Embryonic facial prominence (tissue), 1 donor: ENCODE measurements at regions not wholly inside any gene's neighbourhood (a gene's known extent, or its start where the extent isn't known, plus 50 kb on each side); places are given as distances from the start of the nearest gene placed in this dataset.

ENCODE experiments used
- DNase-seq: peaks from one replicate; pipeline ENCODE4 v3.0.0-alpha.2; 2016; ENCODE audit errors: extremely low spot score

DNA sequence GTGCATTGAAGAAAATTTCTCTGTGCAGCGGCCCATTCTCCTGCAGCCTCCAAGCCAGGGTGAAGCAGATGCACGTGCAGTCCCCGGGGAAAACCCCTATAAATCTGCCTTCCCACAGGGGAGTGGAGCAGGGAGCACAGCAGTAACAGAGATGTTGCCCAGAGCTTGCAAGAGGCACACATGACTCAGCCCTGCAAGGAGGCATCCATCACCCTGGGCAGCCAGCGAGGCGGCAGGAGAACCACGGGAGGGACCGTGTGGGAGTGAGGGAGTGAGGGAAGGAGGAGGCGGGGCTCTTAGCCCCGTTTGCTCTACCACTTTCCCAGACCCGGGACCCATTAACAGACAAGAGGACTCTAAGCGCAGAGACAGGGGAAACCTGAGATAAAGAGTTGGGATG, 96.2 kb upstream of the ARAP3 start:
- no peak for DNase-seq

DNA sequence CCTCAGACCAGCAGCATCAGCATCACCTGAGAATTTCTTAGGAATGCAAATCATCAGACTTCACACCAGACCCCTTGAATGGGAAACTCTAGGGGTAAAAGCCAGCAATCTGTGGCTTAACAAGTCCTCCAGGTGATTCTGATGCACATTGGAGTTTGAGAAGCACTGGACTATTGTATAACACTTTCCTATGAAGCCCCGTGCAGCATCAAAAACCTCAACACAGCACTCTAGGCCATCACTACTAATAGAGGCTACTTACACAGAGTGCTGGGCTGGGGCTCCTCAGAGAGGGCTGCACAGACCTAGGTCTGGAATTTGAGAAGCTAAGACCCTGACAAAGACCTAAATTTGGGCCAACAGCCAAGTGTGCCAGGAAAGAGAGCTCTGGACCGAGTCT, 95.7 kb upstream of the ARAP3 start:
- DNase-seq = no peak

DNA sequence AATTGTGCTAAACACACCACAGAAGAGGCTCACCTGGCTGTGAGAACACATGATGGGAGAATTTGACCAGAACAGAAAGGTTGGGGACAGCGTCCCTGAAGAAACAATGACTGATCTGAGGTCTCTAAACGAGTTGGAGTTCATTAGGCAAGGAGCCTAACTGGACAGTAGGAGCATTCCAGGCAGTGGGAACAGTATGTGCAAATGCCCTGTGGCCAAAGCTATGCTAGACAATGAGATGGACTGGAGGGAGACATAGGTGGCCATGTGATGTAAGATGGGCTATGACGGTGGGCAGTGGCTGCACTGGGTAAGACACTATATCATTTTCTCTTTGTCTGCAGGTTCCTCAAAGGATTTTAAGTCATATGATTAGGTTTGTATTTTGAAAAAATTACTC, 95.1 kb upstream of the ARAP3 start:
- no peak for DNase-seq

DNA sequence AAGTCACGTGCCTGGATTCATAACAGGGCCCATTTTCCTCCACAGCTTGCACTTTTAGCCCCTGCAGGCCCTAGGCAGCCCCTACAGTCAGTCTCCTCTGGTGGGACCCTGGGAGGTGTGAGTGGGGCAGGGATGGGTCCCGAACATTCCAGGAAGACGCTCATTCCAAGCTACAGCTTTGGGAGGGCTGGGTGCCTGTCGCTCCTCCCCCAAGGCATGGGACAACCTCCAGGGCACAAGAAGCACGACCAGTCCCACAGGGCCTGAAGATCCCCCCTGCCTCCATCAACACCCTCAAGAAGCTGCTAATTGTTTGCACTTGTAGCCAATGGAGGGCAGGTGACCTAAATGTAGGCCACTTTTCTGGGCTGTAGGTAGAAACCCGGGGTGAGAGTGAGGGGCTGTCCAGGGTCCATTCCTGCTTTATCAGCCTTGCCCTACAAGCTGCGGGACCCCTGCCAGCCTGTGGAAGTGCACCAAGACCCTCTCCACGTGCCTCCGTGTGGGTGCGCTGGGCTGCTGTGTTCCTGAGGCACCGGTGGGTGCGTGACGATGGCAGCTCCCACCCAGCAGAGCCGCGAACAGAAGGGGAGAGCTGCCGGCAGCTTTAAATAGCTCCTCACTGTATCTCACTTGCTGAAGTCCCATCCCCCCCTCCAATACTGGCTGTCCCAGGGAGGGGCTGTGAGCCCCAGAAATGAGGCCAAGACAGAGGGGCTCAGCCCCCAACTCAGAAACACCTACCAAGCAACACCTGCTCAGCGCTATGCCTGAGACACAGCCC, 91.9 kb upstream of the ARAP3 start:
- no peak for DNase-seq

DNA sequence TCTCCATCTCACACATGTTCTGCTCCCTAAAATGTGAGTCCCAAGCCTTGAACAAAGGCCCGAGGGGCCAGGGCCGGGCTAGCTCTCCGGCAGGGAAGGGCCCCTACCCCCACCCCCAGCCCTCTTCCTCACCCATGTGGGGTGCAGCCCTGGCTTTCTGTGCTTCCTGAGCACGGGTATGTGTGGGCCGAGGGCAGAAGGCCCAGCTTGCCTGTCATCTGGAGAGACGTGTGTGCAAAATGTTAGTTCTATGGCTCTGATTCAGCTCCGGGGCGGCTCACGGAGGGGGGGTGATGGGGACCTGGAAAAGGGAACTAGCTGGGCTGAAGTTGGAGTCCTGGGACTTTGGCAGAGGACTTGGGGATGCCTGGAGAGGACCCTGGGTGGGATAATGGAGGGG, 90.3 kb upstream of the ARAP3 start:
- no peak for DNase-seq

DNA sequence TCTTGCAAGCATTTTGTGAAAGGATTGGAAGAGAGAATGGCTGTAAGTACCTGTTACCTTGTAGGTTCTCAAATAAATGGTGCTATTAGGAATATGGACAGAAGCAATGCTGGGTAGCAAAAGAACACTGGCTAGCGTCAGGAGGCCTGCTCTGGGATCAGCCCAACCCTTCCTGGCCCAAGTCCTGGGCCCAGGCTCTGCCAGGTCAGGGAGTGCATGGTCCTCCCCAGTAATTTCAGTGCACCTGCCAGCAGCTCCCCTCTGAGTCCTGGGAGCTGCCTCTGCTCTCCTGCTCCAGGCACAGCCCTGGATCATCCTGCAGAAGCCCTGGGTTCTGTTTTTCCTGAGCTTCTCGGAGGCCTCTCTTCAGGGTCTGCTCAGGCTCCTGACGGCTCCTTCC, 89.5 kb upstream of the ARAP3 start:
- DNase-seq = no peak

DNA sequence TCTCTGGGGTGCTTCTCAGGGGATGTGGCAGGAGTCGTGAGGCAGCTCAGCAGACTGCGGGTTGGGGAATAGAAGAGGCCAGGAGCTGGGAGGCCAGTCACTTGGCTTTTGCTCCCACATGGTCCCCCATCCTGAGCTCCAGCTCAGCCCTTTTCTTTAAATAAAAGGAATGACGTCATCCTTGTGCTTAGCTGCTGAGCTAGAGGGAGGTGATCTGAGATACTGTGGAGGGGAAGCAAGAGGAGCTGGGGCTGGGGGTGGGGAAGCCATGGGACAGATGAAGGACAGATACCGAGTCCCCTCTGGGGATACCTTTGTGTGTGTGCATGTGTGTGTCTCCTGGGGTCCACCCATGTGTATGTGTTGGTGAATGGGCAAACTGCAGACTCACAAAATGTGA, 89.0 kb upstream of the ARAP3 start:
- no peak for DNase-seq

DNA sequence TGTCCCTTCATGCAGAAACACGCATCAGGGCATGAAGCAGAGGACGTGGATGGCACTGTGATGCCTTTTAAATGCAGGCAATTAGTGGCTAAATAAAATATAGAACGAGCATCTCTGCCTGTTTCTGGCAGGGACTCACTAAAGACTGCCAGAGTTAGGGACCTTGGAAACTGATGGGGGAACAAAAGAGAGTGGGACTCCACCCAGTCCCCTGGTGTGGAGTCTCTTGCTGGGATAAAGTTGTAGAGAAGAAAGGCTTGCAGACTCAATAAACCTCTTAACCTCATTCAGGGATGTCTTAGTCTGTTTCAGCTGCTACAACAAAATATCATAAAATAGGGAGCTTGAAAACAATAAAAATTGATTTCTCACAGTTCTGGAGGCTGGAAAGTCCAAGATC, 87.6 kb upstream of the ARAP3 start:
- no peak for DNase-seq

DNA sequence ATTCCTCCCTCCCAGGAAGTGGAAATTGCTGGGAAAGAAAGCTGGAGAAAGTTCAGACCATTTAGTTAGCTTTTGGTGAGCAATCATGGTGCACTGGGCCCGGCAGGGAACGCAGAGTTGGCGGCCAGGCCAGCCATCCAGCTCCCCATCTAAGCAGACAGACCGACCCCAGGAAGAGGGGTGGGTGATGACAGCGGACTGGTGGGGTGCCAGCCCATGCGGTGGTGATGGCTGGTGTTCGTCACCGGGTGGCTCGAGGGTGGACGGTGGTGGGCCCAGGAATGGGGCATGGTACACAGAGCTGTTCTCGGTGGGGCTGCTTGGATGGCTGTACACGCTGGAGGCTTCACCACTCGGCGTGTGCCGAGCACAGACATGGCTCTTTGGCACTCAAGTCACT, 85.6 kb upstream of the ARAP3 start:
- DNase-seq = no peak

DNA sequence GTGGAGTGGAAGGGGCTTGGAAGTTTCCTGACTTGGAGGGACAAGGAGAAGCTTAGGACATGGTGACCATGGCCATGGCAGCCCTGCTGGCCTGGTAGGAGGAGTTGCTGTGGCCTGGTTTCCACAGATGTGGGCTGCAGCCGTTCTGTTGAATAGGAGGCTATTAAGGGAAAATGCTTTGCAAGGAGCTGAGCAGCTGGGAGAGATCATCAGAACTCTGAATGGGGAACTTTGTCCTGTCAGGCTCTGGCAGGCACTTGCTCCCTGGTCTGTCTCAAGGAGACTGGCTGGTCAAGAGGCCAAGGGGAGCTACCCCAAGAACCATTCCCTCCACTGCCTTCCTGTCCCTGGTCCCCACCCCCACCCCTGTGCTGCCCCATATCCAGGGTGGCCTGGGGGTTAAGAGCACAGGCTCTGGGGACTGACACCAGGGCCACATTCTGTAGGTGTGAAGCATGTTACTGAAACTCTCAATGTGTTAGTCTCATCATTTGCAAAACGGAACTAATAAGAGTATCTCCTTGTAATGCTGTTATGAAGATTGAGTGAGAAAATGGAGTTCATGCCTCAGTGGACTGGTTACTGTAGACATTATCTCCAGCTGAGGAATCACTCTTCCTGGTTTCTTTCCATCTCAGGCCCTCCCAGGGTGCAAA, 84.0 kb upstream of the ARAP3 start:
- no peak for DNase-seq

DNA sequence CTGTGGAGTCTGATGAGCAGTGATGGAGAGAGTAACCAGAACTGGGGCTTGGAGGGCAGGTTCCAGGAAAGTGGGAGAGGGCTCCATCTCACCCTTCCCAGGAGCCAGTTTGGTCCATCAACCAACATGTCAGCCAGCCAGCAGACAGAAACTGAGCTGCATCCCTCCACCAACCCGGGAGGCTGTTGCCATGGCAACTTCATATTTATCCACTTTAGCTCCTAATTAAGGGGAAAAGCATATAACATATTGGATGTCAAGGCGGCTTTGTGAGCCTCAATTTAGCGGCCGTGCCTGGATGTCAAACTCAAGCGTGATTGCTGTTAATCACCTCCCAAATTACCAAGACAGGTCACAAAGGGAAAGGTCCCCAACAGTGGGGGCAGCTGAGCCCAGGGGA, 81.5 kb upstream of the ARAP3 start:
- no peak for DNase-seq

DNA sequence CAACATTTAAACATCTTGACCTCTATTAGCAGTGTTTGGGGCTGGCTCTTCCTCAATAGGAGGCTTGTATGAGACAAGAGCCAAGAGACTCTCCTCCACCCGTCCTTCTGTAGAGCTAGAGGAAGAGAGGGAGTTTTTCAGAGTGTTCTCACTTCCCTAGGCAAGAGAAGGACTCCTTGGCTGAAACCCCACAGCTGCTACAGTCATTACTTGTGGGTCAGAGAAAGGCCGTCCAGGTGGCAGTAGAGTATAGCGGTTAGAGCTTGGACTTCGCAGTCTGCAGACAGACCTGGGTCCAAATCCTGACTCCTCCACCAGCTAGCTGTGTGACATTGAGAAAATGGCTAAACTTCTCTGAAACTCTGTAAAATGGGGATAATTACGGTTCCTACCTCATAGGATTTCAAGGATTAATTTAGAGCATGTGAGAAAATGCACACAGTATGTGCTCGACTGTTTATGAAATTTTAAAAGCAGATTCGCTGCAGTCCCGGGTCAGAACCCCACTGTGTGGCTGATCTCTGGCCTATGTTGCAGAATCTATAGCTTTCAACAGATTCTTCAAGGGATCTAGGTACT, 80.8 kb upstream of the ARAP3 start:
- DNase-seq = no peak

DNA sequence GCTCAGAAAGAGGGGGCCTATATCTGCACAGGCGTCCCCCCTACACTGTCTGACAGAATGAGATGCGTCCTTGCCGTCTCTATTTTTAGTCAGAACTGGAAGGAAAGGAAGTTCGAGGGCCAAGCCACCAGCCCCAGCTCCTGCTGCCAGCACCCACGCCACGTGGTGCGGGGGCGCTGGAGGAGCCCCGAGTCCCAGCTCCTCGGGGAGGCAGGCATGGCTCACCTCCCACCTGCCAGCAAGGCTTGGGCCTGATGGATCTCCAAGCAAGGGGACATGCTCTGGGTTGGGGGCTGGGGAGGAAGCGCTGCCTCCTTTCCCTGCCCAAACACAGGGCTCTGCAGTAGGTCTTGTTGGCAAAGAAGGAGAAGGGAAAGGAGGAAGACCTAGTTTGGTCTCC, 80.3 kb upstream of the ARAP3 start:
- no peak for DNase-seq

DNA sequence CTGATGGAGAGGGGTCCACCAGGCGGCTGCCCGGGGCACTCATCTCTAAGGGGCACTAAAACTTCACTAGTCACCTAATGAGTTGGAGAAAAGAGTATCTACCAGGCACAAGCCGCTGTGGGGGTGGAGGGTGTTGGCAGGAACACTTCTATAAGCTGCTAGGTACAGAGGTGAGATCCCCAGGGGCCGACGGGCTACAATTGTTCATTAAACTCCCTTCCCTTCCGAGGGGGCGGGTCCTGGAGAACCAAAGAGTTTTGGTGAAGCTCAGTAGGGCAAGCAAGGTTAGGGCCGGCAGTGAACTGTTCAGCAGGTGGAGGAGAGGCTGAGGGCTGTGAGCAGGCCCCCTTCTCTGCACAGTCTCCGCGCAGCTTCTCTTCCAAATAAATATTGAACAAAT, 78.7 kb upstream of the ARAP3 start:
- DNase-seq = no peak

DNA sequence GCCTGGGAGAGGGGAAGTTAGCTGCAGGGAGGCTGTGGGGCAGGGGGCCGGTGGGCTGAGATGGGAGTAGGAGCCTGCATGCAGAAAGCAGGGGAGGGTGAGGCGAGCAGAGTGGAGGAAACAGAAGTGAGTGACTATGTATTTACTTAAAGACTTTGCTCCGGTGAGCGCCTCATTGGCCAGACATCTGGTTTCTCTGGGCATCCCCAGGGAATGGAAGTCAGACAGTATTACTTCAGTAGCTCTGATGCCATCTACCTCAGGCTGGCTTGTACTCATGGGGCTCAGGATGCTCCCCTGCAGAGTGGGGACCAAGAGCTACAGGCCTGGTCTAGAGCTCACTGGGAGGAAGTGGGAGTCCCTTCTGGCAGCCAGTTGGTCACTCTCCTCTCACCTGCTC, 78.2 kb upstream of the ARAP3 start:
- DNase-seq = no peak

DNA sequence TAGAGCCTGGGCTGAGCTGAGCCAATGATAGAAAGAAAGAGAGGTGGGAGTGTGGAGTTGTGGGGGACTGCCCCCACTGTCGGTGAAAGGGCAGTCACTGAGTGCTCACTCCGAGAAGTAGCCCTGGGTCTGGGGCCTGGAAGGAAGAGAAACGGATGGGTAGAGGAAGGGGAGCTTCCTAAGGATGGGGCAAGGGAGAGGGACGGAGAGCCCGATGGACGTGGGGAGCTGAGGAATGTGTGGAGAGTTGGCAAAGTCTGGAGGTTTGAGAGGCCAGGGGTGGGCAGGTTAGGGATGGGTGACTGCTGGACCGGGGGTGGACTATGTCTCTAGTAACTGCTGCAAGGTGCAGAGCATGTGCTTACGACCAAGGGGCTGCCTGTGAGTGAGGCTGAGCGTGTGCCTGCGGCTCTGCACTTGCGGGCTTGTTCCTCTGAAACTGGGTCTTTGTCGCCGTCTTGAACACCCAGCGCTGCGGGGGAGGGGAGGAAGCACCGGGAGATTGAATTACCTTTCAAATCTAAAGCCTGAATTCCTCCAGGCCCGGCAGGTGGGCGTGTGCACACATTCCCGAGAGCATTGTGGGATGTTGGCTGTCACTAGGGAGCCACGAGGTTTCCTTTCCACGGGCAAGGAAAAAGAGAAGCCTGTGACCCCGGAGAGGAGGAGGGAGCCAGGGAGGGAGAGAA, 76.4 kb upstream of the ARAP3 start:
- DNase-seq = no peak

DNA sequence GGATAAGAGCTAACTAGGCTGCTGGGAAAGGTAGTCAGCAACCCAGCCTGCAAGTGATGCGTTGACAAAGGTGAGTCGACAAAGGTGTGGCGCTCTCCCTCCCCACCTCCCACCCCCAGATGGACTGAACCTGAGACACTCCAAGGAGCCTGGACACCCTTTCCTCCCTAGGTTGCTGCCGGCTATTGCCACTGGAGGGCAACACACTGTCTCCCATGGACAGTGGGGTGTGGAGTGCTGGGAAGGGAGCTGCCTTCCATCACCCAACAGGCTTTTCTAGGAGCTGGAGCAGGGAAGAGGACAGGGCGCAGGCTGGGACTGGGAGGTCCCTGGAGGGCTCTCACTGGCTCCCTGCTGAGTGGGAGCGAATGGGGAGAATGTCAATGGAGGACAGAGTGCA, 75.4 kb upstream of the ARAP3 start:
- no peak for DNase-seq

DNA sequence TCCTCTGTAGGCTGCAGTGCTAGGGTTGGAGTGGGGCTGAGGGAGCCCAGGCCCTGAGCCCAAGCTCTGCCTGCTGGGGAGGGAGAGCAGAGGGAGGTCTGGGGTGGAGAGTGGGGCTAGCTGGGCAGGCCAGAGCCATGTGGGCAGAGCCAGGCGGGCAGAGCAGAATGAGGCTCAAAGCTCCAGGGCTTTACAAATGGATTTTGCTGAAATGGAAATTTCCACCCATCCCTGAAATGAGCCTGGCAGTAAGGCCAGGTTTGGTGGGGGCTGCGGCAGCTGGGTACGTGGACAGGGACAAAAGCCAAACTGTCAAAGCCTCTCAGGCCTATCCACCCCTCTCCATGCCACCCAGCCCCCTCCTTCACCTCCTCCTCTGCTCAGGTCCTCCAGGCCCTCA, 74.2 kb upstream of the ARAP3 start:
- no peak for DNase-seq

DNA sequence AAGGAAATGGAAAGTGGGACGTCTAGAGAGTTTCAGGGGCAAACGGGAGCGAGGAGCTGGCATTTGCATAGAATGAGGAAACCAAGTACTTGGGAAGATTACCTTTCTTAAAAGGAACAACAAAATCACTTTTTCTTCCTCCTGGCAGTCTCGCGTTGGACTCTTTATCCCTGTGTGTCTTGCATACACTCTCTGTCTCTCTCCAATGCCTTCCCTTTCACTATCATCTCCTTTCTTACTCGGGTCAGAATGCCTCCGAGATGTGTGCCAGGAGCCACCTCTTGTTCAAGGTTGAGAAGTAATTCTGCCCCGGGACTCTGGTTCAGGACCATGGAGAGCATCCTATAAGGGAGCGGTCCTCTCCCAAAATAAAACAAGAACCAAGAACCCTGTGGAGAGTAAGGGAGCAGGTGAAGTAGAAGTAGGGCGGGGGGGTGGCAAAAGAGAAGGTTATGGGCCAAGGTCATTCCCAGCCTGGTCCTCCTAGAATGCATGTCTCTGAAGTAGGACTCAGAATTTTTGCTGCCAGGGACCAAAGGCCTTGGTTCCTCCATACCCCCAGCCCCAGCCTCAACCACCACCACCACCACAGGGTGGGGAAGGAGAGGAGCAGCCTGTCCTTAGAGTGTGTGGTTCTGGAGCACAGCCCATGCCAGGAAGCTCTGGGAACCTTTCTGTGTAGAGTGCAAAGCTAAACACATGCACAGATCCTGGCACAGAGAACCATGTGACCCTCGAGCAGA, 72.1 kb upstream of the ARAP3 start:
- DNase-seq = no peak

DNA sequence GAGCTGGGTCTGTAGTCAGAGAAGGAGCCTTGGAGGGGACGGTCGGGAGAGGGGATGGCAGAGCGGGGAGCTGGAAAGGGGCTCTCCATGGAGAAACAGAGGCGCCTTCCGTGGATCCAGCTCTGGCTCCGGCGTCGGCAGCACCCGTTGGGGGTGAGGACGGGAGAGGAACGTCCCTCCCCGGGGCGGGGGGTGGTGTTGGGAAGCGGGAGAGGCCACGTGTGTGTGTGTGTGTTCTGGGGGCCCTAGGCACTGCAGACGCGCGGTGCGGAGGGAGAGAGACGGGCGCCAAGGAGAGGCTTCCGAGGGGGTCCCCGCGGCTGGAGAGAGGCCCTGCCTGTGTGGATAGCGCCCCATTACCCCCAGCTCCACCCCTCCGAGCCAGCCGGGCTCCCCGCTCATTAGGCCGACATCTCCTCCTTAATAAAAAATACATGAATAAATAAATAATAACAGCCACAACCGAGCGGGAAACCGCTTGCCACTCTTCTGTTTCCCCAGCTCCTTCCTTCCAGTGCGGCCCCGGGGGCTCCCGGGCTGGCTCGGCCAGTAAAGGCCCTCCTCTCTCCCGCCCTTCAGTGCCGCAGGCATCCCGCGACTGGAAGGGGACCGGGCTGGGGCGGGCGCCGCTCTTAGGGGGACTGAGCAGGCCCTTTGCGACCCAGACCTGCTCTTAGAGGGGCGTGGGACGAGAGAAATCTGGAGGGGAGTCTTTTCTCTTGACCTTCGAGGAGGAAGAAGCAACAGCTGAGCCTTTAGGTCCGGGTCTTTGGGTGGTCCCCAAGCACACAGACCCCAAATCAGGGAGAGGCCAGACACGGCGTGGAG, 71.3 kb upstream of the ARAP3 start:
- DNase-seq = no peak
